Natural killer cell (primary cell): ENCODE measurements at regions not wholly inside any gene's neighbourhood (a gene's known extent, or its start where the extent isn't known, plus 50 kb on each side); places are given as distances from the start of the nearest gene placed in this dataset.

Source experiments
- ATAC-seq, 3 donors: fragments of 150-1000 bp in 2 of 3; fragments of 200-7000 bp in 1 of 3; cut with Tn5 transposase; 1 replicate in 1 of 3; 2 replicates in 2 of 3; pipeline ENCODE4 v1.10.0; 2021; ENCODE audit warnings: mild to moderate bottlenecking in 2 of 3, moderate library complexity in 2 of 3
- DNase-seq, 2 donors: peaks; one replicate each; pipeline versions ENCODE4 v3.0.0 to v3.0.0-alpha.2; 2013 to 2021; ENCODE audit warnings: mixed read lengths in 1 of 2
- H3K27ac ChIP-seq: one replicate; pipeline ENCODE4 v1.5.1; 2013; ENCODE audit warnings: mild to moderate bottlenecking, low read length
- H3K27me3 ChIP-seq: one replicate; pipeline ENCODE4 v1.6.1; 2013; ENCODE audit warnings: low read length; ENCODE audit not compliant: control insufficient read depth, insufficient read depth
- H3K36me3 ChIP-seq: one replicate; pipeline ENCODE4 v1.6.1; 2013; ENCODE audit warnings: low read length; ENCODE audit not compliant: control insufficient read depth, insufficient read depth
- H3K4me1 ChIP-seq: one replicate; pipeline ENCODE4 v1.6.1; 2013; ENCODE audit warnings: low read length; ENCODE audit not compliant: control insufficient read depth, insufficient read depth
- H3K4me3 ChIP-seq: one replicate; pipeline ENCODE4 v1.5.1; 2013; ENCODE audit warnings: low read length
- H3K9me3 ChIP-seq: one replicate; pipeline ENCODE4 v1.6.1; 2013; ENCODE audit warnings: low read length; ENCODE audit not compliant: control insufficient read depth, insufficient read depth
- H3K27ac Mint-ChIP-seq, 2 donors: one replicate each; pipeline ENCODE4 v1.8.0; 2022; ENCODE audit warnings: mild to moderate bottlenecking in 2 of 2, mixed read lengths in 2 of 2, moderate library complexity in 1 of 2
- H3K27me3 Mint-ChIP-seq, 2 donors: one replicate each; pipeline ENCODE4 v1.8.0; 2022; ENCODE audit warnings: low read depth in 2 of 2, mixed read lengths in 2 of 2
- H3K36me3 Mint-ChIP-seq: one replicate; pipeline ENCODE4 v1.8.0; 2022; ENCODE audit warnings: mixed read lengths
- H3K4me1 Mint-ChIP-seq, 2 donors: one replicate each; pipeline ENCODE4 v1.8.0; 2022; ENCODE audit warnings: mixed read lengths in 2 of 2
- H3K4me3 Mint-ChIP-seq: one replicate; pipeline ENCODE4 v1.8.0; 2022; ENCODE audit warnings: mild to moderate bottlenecking, moderate library complexity, mixed read lengths
- H3K9me3 Mint-ChIP-seq, 2 donors: one replicate each; pipeline ENCODE4 v1.8.0; 2022; ENCODE audit warnings: mixed read lengths in 2 of 2
- CTCF ChIP-seq: fragments of 200-600 bp; IDR thresholded peaks from one replicate; pipeline ENCODE4 v1.8.0; 2022; ENCODE audit warnings: antibody characterized with exemption
- WGBS: methylation state at CpG from one replicate; pipeline ENCODE4 v1.1.7; 2013; ENCODE audit warnings: missing lambda C conversion rate; ENCODE audit not compliant: insufficient coverage; 5-methylcytosine and 5-hydroxymethylcytosine counted together
- intact Hi-C: fragments of 100-400 bp; cut with micrococcal nuclease; formaldehyde crosslinking; loops from one replicate; pipeline ENCODE4 v1.14.2; 2022

GRCh38 chr15:91407269-91407889 lies 307.3 kb downstream of the SV2B start:
- 35% methylated on average over 3 of the region's 4 CpGs for WGBS
- Histone ChIP-seq H3K4me3 (no peak overlapping the region), H3K27me3 (no peaks in the 10 kb centered on the region), H3K36me3 (no peaks in the 10 kb centered on the region), H3K9me3 (no peaks in the 10 kb centered on the region), H3K27ac (no peak overlapping the region), H3K4me1 (peaks cover 6% of the 10 kb centered on the region)
- Mint-ChIP-seq H3K27me3 (peaks cover 2 to 33% of the 10 kb centered on the region in 2 donors), H3K9me3 (no peaks in the 10 kb centered on the region), H3K27ac (no peak overlapping the region), H3K36me3 (no peaks in the 10 kb centered on the region), H3K4me3 (no peak overlapping the region), H3K4me1 (peaks cover 12 to 13% of the 10 kb centered on the region in 2 donors)
- peak in 1 of 3 donors; percentile 29 for ATAC-seq
- TF ChIP-seq CTCF, result no peak
- intact Hi-C loops, result no loop called here
- DNase-seq, result peak in 1 of 2 donors; percentile 27

GRCh38 chr15:91408476-91409076 lies 308.5 kb downstream of the SV2B start:
- Mint-ChIP-seq H3K27ac (no peak overlapping the region), H3K4me1 (peaks cover 12 to 13% of the 10 kb centered on the region in 2 donors), H3K9me3 (no peaks in the 10 kb centered on the region), H3K4me3 (no peak overlapping the region), H3K36me3 (no peaks in the 10 kb centered on the region), H3K27me3 (peaks cover 2 to 22% of the 10 kb centered on the region in 2 donors)
- intact Hi-C loops, result no loop called here
- Histone ChIP-seq H3K27me3 (no peaks in the 10 kb centered on the region), H3K36me3 (no peaks in the 10 kb centered on the region), H3K4me1 (peaks cover 6% of the 10 kb centered on the region), H3K9me3 (no peaks in the 10 kb centered on the region), H3K4me3 (no peak overlapping the region), H3K27ac (no peak overlapping the region)
- DNase-seq, result no peak
- no peak for ATAC-seq
- no peak for TF ChIP-seq CTCF
- WGBS, result 87% methylated on average over 9 of the region's 9 CpGs

GRCh38 chr15:91409387-91409786 lies 309.3 kb downstream of the SV2B start:
- no peak for ATAC-seq
- H3K27me3 Mint-ChIP-seq, result peaks cover 2 to 26% of the 10 kb centered on the region in 2 donors
- no peaks in the 10 kb centered on the region for H3K9me3 Mint-ChIP-seq
- TF ChIP-seq CTCF, result no peak
- Histone ChIP-seq H3K36me3 (no peaks in the 10 kb centered on the region), H3K27me3 (no peaks in the 10 kb centered on the region), H3K4me1 (peaks cover 6% of the 10 kb centered on the region), H3K27ac (no peak overlapping the region), H3K4me3 (no peak overlapping the region), H3K9me3 (no peaks in the 10 kb centered on the region)
- H3K4me3 Mint-ChIP-seq, result no peak overlapping the region
- H3K27ac Mint-ChIP-seq, result no peak overlapping the region
- H3K4me1 Mint-ChIP-seq, result peaks cover 12 to 13% of the 10 kb centered on the region in 2 donors
- H3K36me3 Mint-ChIP-seq, result no peaks in the 10 kb centered on the region
- DNase-seq, result no peak
- no CpG with 5 or more reads among the region's 1 CpG for WGBS
- intact Hi-C loops, result no loop called here

- Histone ChIP-seq H3K4me3 (no peak overlapping the region), H3K4me1 (peaks cover 6% of the 10 kb centered on the region), H3K27me3 (no peaks in the 10 kb centered on the region), H3K36me3 (no peaks in the 10 kb centered on the region), H3K27ac (no peak overlapping the region), H3K9me3 (no peaks in the 10 kb centered on the region)
- DNase-seq (no peak), ATAC-seq (no peak)
- no peaks in the 10 kb centered on the region for H3K9me3 Mint-ChIP-seq
- H3K36me3 Mint-ChIP-seq, result no peaks in the 10 kb centered on the region
- peaks cover 12 to 13% of the 10 kb centered on the region in 2 donors for H3K4me1 Mint-ChIP-seq
- H3K4me3 Mint-ChIP-seq, result no peak overlapping the region
- no peak for TF ChIP-seq CTCF
- intact Hi-C loops, result no loop called here
- peaks cover 6 to 41% of the 10 kb centered on the region in 2 donors for H3K27me3 Mint-ChIP-seq
- H3K27ac Mint-ChIP-seq, result no peak overlapping the region
These were observed 311.5 kb downstream of the SV2B start for GRCh38 chr15:91411586-91411985.
